ENCODE measurements at regions not wholly inside any gene's neighbourhood (a gene's known extent, or its start where the extent isn't known, plus 50 kb on each side); places are given as distances from the start of the nearest gene placed in this dataset.

GRCh38 chr2:217618744-217619143 lies 384.1 kb downstream of the TNS1 start:
- no peak for TF ChIP-seq CTCF (IDR thresholded peaks at IDR 0.05; ENCODE audit: insufficient read depth, low read depth, low read length)
- no peak for TF ChIP-seq EZH2 (IDR thresholded peaks at IDR 0.05; ENCODE audit: insufficient read depth, low read length)
